ENCODE measurements at regions not wholly inside any gene's neighbourhood (a gene's known extent, or its start where the extent isn't known, plus 50 kb on each side); places are given as distances from the start of the nearest gene placed in this dataset.

- Histone ChIP-seq H3K27ac (ENCODE audit: extremely low read depth, low read depth, low read length) (no peak overlapping the region), H3K36me3 (ENCODE audit: control insufficient read depth in 2 of 2, insufficient read depth in 1 of 2, low read length in 2 of 2) (no peaks in the 10 kb centered on the region), H3K4me3 (ENCODE audit: low read depth, low read length) (no peak overlapping the region), H3K9me3 (ENCODE audit: control insufficient read depth, insufficient read depth, low read depth, low read length) (no peaks in the 10 kb centered on the region), H3K4me1 (ENCODE audit: control insufficient read depth, insufficient read depth, low read length) (no peaks in the 10 kb centered on the region)
- CTCF ChIA-PET: no interaction called here
- TF ChIP-seq ZNF221 (tag by site-specific recombination; IDR thresholded peaks at IDR 0.05; ENCODE audit: borderline replicate concordance) (no peak), ZNF560 (tag by site-specific recombination; IDR thresholded peaks at IDR 0.05; ENCODE audit: borderline replicate concordance) (no peak)
- POLR2A ChIA-PET: no interaction called here
Measured at GRCh38 chr2:136188086-136188485, 70.1 kb upstream of the CXCR4 start.

GRCh38 chr2:136185981-136186776 is 68.2 kb upstream of the CXCR4 start:
- Histone ChIP-seq H3K4me3 (ENCODE audit: low read depth, low read length) (no peak overlapping the region), H3K4me1 (ENCODE audit: control insufficient read depth, insufficient read depth, low read length) (no peaks in the 10 kb centered on the region), H3K36me3 (ENCODE audit: control insufficient read depth in 2 of 2, insufficient read depth in 1 of 2, low read length in 2 of 2) (no peaks in the 10 kb centered on the region), H3K9me3 (ENCODE audit: control insufficient read depth, insufficient read depth, low read depth, low read length) (no peaks in the 10 kb centered on the region), H3K27ac (ENCODE audit: extremely low read depth, low read depth, low read length) (no peak overlapping the region)
- CTCF ChIA-PET: no interaction called here
- no peak for TF ChIP-seq PBX3 (CRISPR knock-in tag; IDR thresholded peaks at IDR 0.05)
- peak; percentile 90 for TF ChIP-seq ZFHX2 (tag by site-specific recombination; conservative IDR thresholded peaks at IDR 0.05)
- no peak for TF ChIP-seq REST (tag by site-specific recombination; IDR thresholded peaks at IDR 0.05)
- no peak for TF ChIP-seq ZNF473 (tag by site-specific recombination; IDR thresholded peaks at IDR 0.05)
- peak; percentile 53 for TF ChIP-seq GLIS1 (tag by site-specific recombination; IDR thresholded peaks at IDR 0.05)
- peak; percentile 87 for TF ChIP-seq EGR2 (tag by site-specific recombination; IDR thresholded peaks at IDR 0.05; ENCODE audit: low read depth)
- no peak for TF ChIP-seq ZNF843 (tag by site-specific recombination; IDR thresholded peaks at IDR 0.05)
- TF ChIP-seq SP2 (tag by site-specific recombination; IDR thresholded peaks at IDR 0.05): no peak
- TF ChIP-seq AEBP2 (tag by site-specific recombination; IDR thresholded peaks at IDR 0.05; ENCODE audit: borderline replicate concordance): no peak
- no peak for TF ChIP-seq ZNF394 (tag by site-specific recombination; IDR thresholded peaks at IDR 0.05; ENCODE audit: borderline replicate concordance)
- no peak for TF ChIP-seq KLF17 (tag by site-specific recombination; IDR thresholded peaks at IDR 0.05)
- TF ChIP-seq ZNF121 (tag by site-specific recombination; IDR thresholded peaks at IDR 0.05): no peak
- peak; percentile 63; the same call in 1 of the 2 replicates for TF ChIP-seq ZNF629 (tag by site-specific recombination; IDR thresholded peaks at IDR 0.05)
- no peak for TF ChIP-seq MYNN (tag by site-specific recombination; IDR thresholded peaks at IDR 0.05; ENCODE audit: borderline replicate concordance)
- 0 out of 2 replicates have a peak, but pooled peaks have one; percentile 46 for TF ChIP-seq ZBTB21 (tag by site-specific recombination; IDR thresholded peaks at IDR 0.05)
- TF ChIP-seq ZEB2 (tag by site-specific recombination; IDR thresholded peaks at IDR 0.05): 0 out of 2 replicates have a peak, but pooled peaks have one; percentile 21
- no peak for TF ChIP-seq ZXDB (tag by site-specific recombination; IDR thresholded peaks at IDR 0.05)
- no peak for TF ChIP-seq ZNF362 (tag by site-specific recombination; IDR thresholded peaks at IDR 0.05)
- TF ChIP-seq ZNF174 (tag by site-specific recombination; IDR thresholded peaks at IDR 0.05): no peak
- TF ChIP-seq ATF2 (tag by site-specific recombination; IDR thresholded peaks at IDR 0.05; ENCODE audit: low read depth): peak; percentile 63; the same call in 1 of the 2 replicates
- no peak for TF ChIP-seq ZNF548 (tag by site-specific recombination; IDR thresholded peaks at IDR 0.05)
- no peak for TF ChIP-seq ZNF580 (tag by site-specific recombination; IDR thresholded peaks at IDR 0.05)
- POLR2A ChIA-PET: no interaction called here
